GM18499 (cell line): ENCODE measurements at regions not wholly inside any gene's neighbourhood (a gene's known extent, or its start where the extent isn't known, plus 50 kb on each side); places are given as distances from the start of the nearest gene placed in this dataset.

Source experiments
- ATAC-seq: cut with Tn5 transposase; IDR thresholded peaks from one replicate; pipeline ENCODE4 v1.9.1; 2021; ENCODE audit warnings: moderate number of reproducible peaks; ENCODE audit not compliant: insufficient read depth, unreplicated experiment

GRCh38 chr13:90197722-90198121, 1149.8 kb upstream of the MIR17HG start:
- ATAC-seq: no peak

DNA sequence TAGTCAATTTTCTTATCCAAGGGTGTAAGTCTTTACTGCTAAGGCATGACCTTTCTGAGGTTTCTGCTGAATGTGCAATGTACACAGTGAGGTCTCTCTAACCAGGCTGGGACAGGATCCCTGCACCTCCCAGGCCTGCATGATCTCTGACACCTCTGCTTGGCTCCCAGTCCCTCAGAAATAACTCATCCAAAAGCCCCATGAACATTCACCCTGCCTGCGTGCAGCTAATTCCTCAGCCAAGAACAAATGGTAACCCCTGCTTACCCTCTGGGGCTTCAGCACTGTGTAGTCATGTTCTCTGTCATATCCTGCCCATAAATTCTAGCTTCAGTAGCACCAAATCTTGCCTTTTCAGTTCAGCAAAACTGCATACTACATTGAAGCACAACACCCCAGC, 1146.3 kb upstream of the MIR17HG start:
- ATAC-seq: no peak

DNA sequence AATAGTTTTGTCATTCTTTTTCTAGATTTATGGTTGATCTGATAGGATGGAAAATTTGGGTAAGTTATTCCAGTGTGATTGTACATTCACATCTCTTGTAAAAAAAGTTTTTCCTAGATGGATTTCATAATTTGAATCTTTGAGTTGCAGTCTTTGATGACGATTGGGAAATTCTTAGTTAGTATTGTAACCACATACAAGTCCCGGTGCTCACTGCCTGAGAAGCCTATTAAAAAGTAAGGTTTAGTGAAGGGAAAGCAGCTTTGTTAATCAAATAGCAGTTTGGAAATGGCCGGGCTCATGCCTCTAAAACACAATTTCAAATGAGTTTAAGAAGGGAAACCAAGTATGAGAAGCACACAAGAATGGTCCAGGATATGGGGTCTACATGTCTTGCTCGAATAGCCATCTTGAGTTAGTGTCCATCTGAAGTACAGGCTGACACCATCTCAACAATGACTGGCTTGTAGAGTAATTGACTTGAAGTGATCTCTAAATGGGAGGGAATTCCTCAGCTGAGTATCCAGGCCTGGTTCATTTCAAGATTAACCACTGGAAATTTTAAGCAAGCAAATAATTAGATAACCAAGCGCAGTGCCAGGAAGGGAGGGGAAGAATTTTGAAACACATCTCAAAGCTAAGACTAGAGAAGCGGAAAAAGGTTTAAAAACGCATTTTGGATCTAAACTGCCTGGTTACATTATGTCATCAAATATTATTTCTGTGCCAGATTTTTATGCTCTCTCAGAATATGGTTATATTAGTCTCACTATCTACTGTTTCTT, 1145.6 kb upstream of the MIR17HG start:
- no peak for ATAC-seq

DNA sequence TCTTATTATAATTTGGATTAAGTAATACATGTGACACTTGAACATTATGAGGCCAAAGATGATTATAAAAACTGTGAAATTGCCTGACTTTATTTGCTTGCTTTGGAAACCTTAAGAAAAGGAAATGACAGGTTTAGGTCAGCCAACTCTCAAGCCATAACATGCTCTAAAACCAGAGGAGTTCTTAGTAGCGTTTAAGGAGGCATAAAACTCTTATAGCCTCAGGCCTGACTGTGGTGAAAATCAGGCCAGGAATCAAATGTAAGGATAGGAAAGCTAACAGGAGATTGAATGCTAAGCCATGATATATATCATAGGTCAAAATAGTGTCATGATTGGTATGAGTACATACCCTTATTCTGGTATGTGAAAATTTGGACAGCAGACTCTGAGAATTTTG, 1142.4 kb upstream of the MIR17HG start:
- no peak for ATAC-seq

DNA sequence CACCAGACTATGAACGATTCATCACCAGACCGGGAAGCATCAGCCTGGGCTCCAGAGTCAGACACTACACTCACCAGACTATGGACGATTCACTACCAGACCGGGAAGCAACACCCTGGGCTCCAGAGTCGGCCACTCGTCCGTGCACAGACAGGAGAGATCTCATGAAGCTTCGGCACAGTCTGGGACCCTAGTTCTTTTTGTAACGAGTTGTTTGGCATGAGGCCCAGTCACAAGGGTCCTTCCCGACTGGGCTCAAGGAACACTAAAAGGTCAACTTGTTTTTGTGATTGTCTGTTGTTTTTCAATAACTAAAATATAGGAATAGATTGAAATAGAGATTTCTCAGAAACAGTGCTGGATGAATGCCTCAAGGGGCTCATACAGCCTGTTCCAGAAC, 1141.6 kb upstream of the MIR17HG start:
- no peak for ATAC-seq

DNA sequence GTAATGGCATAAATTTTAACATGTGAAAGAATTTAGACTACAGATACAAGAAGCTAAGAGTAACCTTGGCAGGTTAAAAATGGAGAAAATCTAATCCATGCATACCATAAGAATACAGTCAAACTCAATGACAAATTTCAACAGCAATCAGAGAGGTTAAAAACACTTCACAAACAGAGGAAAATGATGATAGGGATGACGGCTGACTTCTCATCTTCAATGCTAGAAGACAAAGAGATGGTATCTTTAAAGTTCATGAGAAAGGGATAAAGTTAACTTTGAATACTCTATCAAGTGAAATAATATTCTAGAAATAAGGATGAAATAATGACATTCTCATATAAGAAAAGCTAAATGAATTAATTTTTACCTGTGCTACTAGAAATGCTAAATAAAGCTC, 1130.2 kb upstream of the MIR17HG start:
- no peak for ATAC-seq

- ATAC-seq: no peak
Measured at GRCh38 chr13:90222758-90223157, 1124.7 kb upstream of the MIR17HG start.

GRCh38 chr13:90230311-90230710, 1117.2 kb upstream of the MIR17HG start:
- no peak for ATAC-seq

GRCh38 chr13:90232291-90232690, 1115.2 kb upstream of the MIR17HG start:
- ATAC-seq: no peak

DNA sequence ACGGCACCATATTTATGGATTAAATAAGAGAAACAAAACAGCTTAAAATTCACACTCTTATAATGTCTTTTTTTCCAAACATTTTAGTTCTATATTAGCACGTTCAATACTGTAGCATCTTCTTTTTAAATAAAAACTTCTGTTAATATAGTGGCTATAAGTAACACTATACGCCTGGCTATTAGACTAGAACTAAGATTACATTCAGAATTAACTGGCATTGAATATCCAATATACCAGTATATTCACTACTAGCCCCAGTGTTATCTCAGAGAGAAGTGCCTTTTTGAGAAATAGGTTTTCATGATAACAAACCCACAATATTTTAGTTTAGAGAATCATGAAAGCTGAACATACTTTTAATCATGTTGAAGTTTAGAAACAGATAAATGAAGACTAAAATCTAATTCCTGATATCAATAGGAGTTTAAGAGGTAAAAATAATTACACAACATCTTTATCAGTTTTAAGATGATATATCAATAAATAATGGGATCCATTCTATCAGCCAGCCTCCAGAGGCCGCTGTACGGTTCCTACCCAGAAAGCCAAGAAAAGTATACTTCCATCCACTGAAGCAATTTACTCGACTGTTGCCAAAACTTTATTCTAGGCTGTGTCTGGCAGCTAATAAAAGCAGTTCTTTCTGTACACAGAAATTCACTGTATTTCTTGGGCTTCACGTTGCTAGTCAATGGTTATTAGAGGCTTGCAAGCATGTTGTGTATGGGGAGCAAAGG, 1113.4 kb upstream of the MIR17HG start:
- no peak for ATAC-seq

GRCh38 chr13:90237852-90238251, 1109.6 kb upstream of the MIR17HG start:
- ATAC-seq: no peak

DNA sequence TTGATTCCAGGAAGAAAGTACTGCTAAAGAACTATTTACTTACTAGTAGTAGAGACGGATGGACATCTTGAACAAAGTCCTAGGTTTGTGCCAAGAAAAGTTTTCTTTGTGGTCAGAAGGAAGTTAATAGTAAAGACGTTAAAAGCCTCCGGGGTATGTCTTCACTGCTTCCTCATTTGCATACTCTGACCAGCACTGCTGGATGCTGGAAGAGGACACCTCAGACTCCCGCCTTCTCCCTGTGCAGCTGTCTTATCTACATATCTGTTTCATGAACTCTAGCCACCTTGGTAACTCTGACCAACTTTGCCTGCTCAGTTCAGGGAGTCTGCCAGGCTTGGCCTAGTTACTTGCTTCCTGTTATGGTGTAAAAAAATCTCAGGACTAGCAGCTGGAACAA, 1109.1 kb upstream of the MIR17HG start:
- no peak for ATAC-seq

- no peak for ATAC-seq
Measured at GRCh38 chr13:90239130-90239529, 1108.4 kb upstream of the MIR17HG start.

GRCh38 chr13:90246005-90246404, 1101.5 kb upstream of the MIR17HG start:
- no peak for ATAC-seq

DNA sequence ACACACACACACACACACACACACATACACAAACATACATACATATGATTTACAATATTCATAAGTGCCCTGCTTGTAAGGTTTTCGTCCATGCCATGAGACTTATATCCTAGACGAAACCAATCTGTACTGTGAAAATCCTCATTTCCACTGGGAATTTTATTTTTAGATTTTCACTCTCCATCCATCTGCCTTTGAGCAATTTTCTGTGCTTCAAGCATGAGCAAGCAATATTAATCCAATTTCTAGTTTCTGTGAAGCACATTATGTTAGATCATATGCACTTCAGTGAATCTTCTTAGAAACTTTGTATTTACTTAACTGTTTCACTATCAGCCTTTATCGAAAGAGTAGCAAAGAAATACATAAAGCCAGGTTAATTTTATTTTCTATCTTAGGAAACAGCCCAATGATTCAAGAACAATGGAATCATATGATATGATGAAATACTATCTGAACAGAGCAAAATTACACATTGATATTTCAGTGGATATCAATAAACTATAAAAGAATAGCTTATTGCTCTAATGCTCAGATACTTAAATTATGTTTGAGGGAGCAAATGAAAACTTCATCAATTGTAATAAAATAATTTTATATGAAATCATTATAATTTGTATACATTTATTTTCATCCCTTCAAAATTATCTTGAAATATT, 1100.7 kb upstream of the MIR17HG start:
- no peak for ATAC-seq

DNA sequence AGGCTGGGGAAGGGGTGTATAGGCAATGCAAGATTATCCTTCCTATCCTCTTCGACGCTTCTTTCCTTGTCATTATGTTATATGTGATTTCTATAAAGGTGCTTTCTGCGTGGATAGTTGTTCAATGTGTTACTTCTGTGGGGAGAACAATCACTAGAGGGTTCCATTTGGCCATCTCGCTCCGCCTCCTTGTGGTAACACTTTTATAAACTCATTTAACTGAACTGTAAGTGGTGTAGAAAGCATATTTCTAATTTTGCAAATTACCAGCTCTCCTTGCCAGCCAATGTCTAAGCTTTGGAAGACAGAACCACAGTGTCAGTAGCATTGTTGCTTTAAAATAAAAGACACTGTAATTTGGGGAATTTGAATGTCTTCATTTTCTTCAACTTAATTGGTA, 1093.7 kb upstream of the MIR17HG start:
- ATAC-seq: no peak

DNA sequence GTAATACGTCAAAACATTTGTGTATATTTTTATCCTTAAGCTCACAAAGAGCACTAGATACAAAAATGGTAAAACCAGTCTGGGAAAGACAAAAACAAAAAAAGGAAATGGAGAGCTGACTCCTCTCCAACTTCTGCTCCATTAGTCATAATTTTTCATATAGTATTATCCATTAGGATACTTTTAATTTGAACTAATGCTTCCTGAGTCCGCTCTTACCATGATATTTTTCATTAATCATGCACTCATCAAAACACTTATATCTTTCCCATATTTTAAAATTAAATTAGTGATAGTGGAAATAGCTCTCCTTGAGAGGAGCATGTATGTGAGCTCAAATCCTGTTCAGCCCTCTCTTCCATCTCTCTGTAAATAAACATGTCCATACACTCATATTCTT, 1093.0 kb upstream of the MIR17HG start:
- ATAC-seq: no peak

DNA sequence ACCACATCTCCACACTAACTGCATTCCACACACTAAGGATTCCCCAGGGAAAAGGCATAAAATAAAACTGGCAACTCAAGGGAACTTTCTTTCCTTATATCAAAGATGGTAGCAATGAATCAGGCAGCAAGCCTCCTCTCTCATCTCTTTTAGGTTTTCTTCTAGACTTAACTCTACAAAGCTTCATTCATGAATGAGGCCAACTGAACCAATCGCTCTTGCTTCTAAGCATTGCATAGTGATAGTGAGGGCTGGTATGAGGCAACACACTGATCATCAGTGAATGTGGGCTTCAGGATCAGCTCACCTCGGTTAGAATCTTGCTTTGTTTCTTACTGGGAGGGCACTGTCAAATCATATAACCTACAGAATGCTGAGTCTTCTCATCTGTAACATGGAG, 1090.7 kb upstream of the MIR17HG start:
- ATAC-seq: no peak

DNA sequence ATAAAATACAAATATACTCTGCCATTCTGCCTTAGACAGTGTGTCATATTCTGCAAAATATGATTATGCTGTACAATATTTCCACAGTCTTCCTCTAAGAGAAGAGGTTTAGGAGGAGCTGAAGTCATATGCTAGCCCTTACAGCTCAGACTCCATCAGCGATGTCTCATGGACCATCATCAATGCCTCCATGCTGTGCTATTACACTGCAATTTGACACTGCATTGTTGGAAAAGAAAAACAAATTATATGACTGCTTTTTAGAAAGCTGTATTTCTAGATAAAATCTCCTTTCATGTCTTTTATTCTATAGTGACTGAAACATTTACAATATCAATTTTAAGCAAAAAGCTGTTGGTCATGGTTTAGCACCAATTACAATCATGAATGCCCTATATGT, 1089.4 kb upstream of the MIR17HG start:
- no peak for ATAC-seq

DNA sequence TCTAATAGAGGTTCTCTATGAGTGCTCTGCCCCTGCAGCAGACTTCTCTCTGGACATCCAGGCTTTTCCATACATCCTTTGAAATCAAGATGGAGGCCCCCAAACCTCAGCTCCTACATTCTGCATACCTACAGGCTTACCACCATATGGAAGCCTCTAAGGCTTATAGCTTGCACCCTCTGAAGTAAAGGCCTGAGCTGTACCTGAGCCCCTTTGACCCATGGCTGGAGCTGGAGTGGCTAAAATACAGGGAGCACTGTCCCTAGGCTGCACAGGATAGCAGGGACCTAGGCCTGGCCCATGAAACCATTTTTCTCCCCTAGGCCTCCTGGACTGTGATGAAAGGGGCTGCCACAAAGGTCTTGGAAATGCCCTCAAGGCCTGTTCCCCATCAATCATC, 1086.1 kb upstream of the MIR17HG start:
- ATAC-seq: no peak

- no peak for ATAC-seq
Measured at GRCh38 chr13:90270226-90270625, 1077.3 kb upstream of the MIR17HG start.
